Loucy (cell line): ENCODE measurements at regions not wholly inside any gene's neighbourhood (a gene's known extent, or its start where the extent isn't known, plus 50 kb on each side); places are given as distances from the start of the nearest gene placed in this dataset.

Experiments
- H2AFZ ChIP-seq: fragments of 200-600 bp; sonication (generic); 2 replicates; pipeline ENCODE4 v1.6.0; 2016; ENCODE audit warnings: antibody characterized with exemption, mild to moderate bottlenecking, low read length, moderate library complexity
- H3F3A ChIP-seq: fragments of 200-600 bp; 2 replicates; pipeline ENCODE4 v1.6.0; 2016; ENCODE audit warnings: antibody characterized with exemption, low read depth, mild to moderate bottlenecking
- H3K27me3 ChIP-seq: fragments of 200-600 bp; sonication (generic); 2 replicates; pipeline ENCODE4 v1.6.1; 2014; ENCODE audit warnings: low read length, mild to moderate bottlenecking; ENCODE audit not compliant: insufficient read depth, poor library complexity, severe bottlenecking
- H3K36me3 ChIP-seq: fragments of 200-600 bp; sonication (generic); 2 replicates; pipeline ENCODE4 v1.6.1; 2016; ENCODE audit warnings: low read length; ENCODE audit not compliant: insufficient read depth
- H3K4me1 ChIP-seq: fragments of 200-600 bp; sonication (generic); 2 replicates; pipeline ENCODE4 v1.5.1; 2014; ENCODE audit warnings: low read length, mild to moderate bottlenecking; ENCODE audit not compliant: insufficient read depth, poor library complexity, severe bottlenecking
- H3K4me2 ChIP-seq: fragments of 200-600 bp; sonication (generic); 2 replicates; pipeline ENCODE4 v1.6.0; 2014; ENCODE audit warnings: antibody characterized with exemption, low read length, low read depth, mild to moderate bottlenecking; ENCODE audit not compliant: poor library complexity, severe bottlenecking
- H3K4me3 ChIP-seq: fragments of 200-600 bp; sonication (generic); 2 replicates; pipeline ENCODE4 v1.5.1; 2014; ENCODE audit warnings: low read length, mild to moderate bottlenecking, mixed read lengths; ENCODE audit not compliant: poor library complexity, severe bottlenecking
- H3K79me2 ChIP-seq: fragments of 200-600 bp; sonication (generic); 2 replicates; pipeline ENCODE4 v1.6.1; 2014; ENCODE audit warnings: low read length; ENCODE audit not compliant: insufficient read depth
- H3K9ac ChIP-seq: fragments of 200-600 bp; sonication (generic); 2 replicates; pipeline ENCODE4 v1.6.0; 2014; ENCODE audit warnings: mild to moderate bottlenecking, low read depth, low read length, moderate library complexity; ENCODE audit not compliant: poor library complexity, severe bottlenecking
- H3K9me2 ChIP-seq: fragments of 200-600 bp; sonication (generic); replicated peaks from 2 replicates; pipeline ENCODE4 v1.6.1; 2016; ENCODE audit warnings: low read depth, low read length, mixed read lengths
- H3K9me3 ChIP-seq: fragments of 200-600 bp; sonication (generic); 2 replicates; pipeline ENCODE4 v1.6.1; 2014; ENCODE audit warnings: mild to moderate bottlenecking, antibody characterized with exemption, low read length, low read depth; ENCODE audit not compliant: insufficient read depth
- H4K20me1 ChIP-seq: fragments of 200-600 bp; sonication (generic); 2 replicates; pipeline ENCODE4 v1.6.0; 2014; ENCODE audit warnings: antibody characterized with exemption, low read length, mild to moderate bottlenecking; ENCODE audit not compliant: insufficient read depth, poor library complexity, severe bottlenecking
- EZH2phosphoT487 ChIP-seq: fragments of 200-600 bp; IDR thresholded peaks from 2 replicates; pipeline ENCODE4 v1.6.1; 2018; ENCODE audit warnings: antibody characterized with exemption, mild to moderate bottlenecking, moderate library complexity, borderline replicate concordance
- TF ChIP-seq, protein P1 (sequence below): fragments of 200-600 bp; sonication (generic); conservative IDR thresholded peaks from 2 replicates; pipeline ENCODE4 v1.5.1; 2014; ENCODE audit warnings: mild to moderate bottlenecking, antibody characterized with exemption, low read length

DNA sequence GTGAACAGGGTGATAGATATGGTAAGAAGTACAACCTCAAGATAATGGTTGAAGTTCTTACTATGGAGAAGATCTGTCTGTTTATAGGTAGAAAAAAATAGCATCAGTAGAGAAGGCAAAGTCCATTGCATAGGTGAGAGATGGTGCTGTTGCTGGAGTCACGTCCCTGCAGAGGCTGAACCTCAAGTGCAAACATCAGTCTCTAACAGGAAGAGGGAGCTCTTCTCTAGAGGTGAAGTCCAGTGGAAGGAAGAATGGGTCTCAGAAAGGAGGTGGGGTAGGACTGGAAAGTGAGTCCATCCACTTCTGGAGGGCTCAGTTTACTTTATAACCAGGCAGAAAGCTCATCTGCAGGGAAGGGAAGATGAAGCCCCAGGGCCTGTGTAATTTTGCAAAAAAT, 337.7 kb downstream of the MEIS1 start:
- Histone ChIP-seq H3K9me2 (no peaks in the 10 kb centered on the region), H4K20me1 (no peaks in the 10 kb centered on the region), H3K27me3 (no peaks in the 10 kb centered on the region), H3K4me3 (no peak overlapping the region), H3K36me3 (no peaks in the 10 kb centered on the region), H3K4me2 (no peak overlapping the region), H3K79me2 (no peaks in the 10 kb centered on the region), H3K4me1 (no peaks in the 10 kb centered on the region), H3F3A (no peaks in the 10 kb centered on the region), H2AFZ (no peak overlapping the region), H3K9ac (no peak overlapping the region), H3K9me3 (no peaks in the 10 kb centered on the region)
- no peak for TF ChIP-seq EZH2phosphoT487
- TF ChIP-seq, protein P1, sequence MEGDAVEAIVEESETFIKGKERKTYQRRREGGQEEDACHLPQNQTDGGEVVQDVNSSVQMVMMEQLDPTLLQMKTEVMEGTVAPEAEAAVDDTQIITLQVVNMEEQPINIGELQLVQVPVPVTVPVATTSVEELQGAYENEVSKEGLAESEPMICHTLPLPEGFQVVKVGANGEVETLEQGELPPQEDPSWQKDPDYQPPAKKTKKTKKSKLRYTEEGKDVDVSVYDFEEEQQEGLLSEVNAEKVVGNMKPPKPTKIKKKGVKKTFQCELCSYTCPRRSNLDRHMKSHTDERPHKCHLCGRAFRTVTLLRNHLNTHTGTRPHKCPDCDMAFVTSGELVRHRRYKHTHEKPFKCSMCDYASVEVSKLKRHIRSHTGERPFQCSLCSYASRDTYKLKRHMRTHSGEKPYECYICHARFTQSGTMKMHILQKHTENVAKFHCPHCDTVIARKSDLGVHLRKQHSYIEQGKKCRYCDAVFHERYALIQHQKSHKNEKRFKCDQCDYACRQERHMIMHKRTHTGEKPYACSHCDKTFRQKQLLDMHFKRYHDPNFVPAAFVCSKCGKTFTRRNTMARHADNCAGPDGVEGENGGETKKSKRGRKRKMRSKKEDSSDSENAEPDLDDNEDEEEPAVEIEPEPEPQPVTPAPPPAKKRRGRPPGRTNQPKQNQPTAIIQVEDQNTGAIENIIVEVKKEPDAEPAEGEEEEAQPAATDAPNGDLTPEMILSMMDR = no peak

DNA sequence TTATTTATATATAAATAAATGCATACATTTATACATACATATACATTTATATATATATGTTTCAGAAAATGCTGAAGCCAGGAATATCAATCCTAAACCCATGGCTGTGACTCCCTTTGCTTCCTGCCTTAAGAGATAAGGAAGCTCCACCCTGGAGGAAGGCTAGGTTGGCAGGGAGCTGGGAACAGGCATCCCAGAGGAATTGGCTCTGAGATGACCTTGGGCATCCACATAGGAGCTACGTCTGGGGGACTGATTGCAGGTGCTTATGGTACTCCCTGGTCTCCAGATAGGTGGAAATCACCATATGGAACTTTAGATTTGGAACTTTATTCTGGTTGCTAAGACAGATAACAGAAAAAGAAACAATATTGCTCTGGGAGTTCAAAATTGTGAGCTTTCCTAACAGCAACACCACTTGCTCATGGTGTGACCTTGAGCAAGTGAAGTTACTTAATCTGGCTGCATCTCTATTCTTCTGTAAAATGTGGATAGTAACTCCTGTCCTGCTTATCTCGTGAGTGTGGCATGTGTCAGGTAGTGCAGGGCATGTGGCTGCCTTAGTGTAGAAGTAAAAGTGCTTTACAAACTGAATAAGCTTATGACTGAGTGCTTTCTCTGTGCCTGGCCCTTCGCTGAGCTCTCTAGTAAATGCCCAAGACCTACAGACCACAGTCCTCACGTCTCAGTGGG, 341.0 kb downstream of the MEIS1 start:
- H3K27me3 ChIP-seq = no peaks in the 10 kb centered on the region
- H4K20me1 ChIP-seq = no peaks in the 10 kb centered on the region
- no peak overlapping the region for H3K4me2 ChIP-seq
- no peaks in the 10 kb centered on the region for H3K9me3 ChIP-seq
- TF ChIP-seq EZH2phosphoT487 = no peak
- TF ChIP-seq, protein P1 = no peak
- no peaks in the 10 kb centered on the region for H3K9me2 ChIP-seq
- no peak overlapping the region for H2AFZ ChIP-seq
- no peak overlapping the region for H3K9ac ChIP-seq
- H3K36me3 ChIP-seq = no peaks in the 10 kb centered on the region
- H3K4me3 ChIP-seq = no peak overlapping the region
- H3K4me1 ChIP-seq = no peaks in the 10 kb centered on the region
- no peaks in the 10 kb centered on the region for H3F3A ChIP-seq
- H3K79me2 ChIP-seq = no peaks in the 10 kb centered on the region

DNA sequence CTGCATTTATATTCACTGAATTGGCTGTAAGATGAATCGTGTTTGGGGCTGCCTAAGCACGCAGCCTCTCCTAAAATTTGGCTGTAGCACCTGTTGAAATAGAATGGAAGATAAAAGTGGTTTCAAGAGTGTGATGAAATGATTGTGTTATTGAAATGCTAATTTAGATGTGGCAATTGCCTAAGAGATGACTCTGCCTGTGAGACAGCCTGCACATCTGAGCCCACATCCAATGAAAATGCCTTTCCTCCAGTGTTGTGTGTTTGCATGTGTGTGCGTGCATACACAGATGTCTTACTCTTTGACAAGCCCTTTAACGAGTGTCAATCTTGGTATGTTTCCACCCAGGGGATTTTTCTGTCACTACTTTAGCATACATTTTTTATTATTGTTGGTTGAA, 346.9 kb downstream of the MEIS1 start:
- Histone ChIP-seq H3K4me1 (no peaks in the 10 kb centered on the region), H3K4me2 (no peak overlapping the region), H3K9ac (no peak overlapping the region), H3K27me3 (no peaks in the 10 kb centered on the region), H3K4me3 (no peak overlapping the region), H3K9me3 (no peaks in the 10 kb centered on the region), H3K36me3 (no peaks in the 10 kb centered on the region), H4K20me1 (no peaks in the 10 kb centered on the region), H3K79me2 (no peaks in the 10 kb centered on the region), H3F3A (no peaks in the 10 kb centered on the region), H3K9me2 (no peaks in the 10 kb centered on the region), H2AFZ (no peak overlapping the region)
- TF ChIP-seq, protein P1 = no peak
- TF ChIP-seq EZH2phosphoT487 = no peak
